GM12878 (cell line): ENCODE measurements at regions not wholly inside any gene's neighbourhood (a gene's known extent, or its start where the extent isn't known, plus 50 kb on each side); places are given as distances from the start of the nearest gene placed in this dataset.

ENCODE experiments used
- ATAC-seq: fragments of 200-7000 bp; cut with Tn5 transposase; 3 replicates; pipeline ENCODE4 v1.9.1; 2020; ENCODE audit warnings: mild to moderate bottlenecking, moderate library complexity
- BruUV-seq: library from RNA; stranded (reverse); fragments of 400-500 nt; replicated peaks from 2 replicates; lab custom pipeline; 2021; lab: Mats Ljungman, UMichigan
- CTCF ChIA-PET: fragments of 300-600 bp; sonication (Branson Sonifier 250); formaldehyde crosslinking; extraction: SDS; loops from one replicate; lab custom pipeline; 2021; ENCODE audit warnings: inconsistent platforms; lab: Yijun Ruan, JAX
- POLR2A ChIA-PET: fragments of 350-600 bp; formaldehyde crosslinking; extraction: SDS; loops from one replicate; lab custom pipeline; 2021; ENCODE audit warnings: inconsistent platforms; lab: Charles Lee
- RAD21 ChIA-PET: fragments of 300-600 bp; sonication (Branson Sonifier 250); formaldehyde crosslinking; loops from one replicate; lab custom pipeline; 2023; ENCODE audit warnings: antibody characterized with exemption; ENCODE audit not compliant: unreplicated experiment; lab: Charles Lee
- SMC1A ChIA-PET: fragments of 300-600 bp; sonication (Branson Sonifier 250); formaldehyde crosslinking; loops from one replicate; lab custom pipeline; 2023; ENCODE audit not compliant: unreplicated experiment, uncharacterized antibody; lab: Charles Lee
- DNase-seq: peaks from one replicate; pipeline ENCODE4 v3.0.0-alpha.2; 2011; ENCODE audit warnings: low read depth, low spot score
- FAIRE-seq: peaks from 3 replicates; lab custom pipeline; 2011; peaks lifted over from hg19 to GRCh38; lab: Jason Lieb, UNC
- H2AFZ ChIP-seq: 2 replicates; pipeline ENCODE4 v1.6.0; 2011; ENCODE audit warnings: low read depth, low read length, control low read depth; ENCODE audit not compliant: control insufficient read depth
- H3K27ac ChIP-seq: 2 replicates; pipeline ENCODE4 v1.5.1; 2011; ENCODE audit warnings: control low read depth; ENCODE audit not compliant: control insufficient read depth, insufficient read depth
- H3K27me3 ChIP-seq, 2 experiments: replicated peaks in 1 of 2; 2 replicates each; pipeline versions ENCODE4 v1.6.0 to v1.6.1; 2011; ENCODE audit warnings: low read length in 1 of 2; ENCODE audit not compliant: control insufficient read depth in 2 of 2, insufficient read depth in 2 of 2
- H3K36me3 ChIP-seq, 2 experiments: 2 replicates each; pipeline ENCODE4 v1.5.1; 2011; ENCODE audit warnings: low read length in 1 of 2; ENCODE audit not compliant: control insufficient read depth in 2 of 2, insufficient read depth in 2 of 2
- H3K4me1 ChIP-seq: 2 replicates; pipeline ENCODE4 v1.6.1; 2011; ENCODE audit warnings: mild to moderate bottlenecking, low read length, moderate library complexity, mixed read lengths; ENCODE audit not compliant: control insufficient read depth, insufficient read depth
- H3K4me2 ChIP-seq: 2 replicates; pipeline ENCODE4 v1.6.0; 2011; ENCODE audit warnings: control low read depth; ENCODE audit not compliant: control insufficient read depth, insufficient read depth
- H3K4me3 ChIP-seq: fragments of 200-600 bp; sonication (generic); 2 replicates; pipeline ENCODE4 v1.5.1; 2016
- H3K79me2 ChIP-seq: 2 replicates; pipeline ENCODE4 v1.6.0; 2011; ENCODE audit warnings: low read length; ENCODE audit not compliant: control insufficient read depth, insufficient read depth
- H3K9ac ChIP-seq: 2 replicates; pipeline ENCODE4 v1.8.0; 2011; ENCODE audit warnings: low read length, control low read depth, mixed read lengths; ENCODE audit not compliant: control insufficient read depth, insufficient read depth
- H3K9me3 ChIP-seq: replicated peaks from 3 replicates; pipeline ENCODE4 v1.5.1; 2011; ENCODE audit warnings: mild to moderate bottlenecking, low read length; ENCODE audit not compliant: control insufficient read depth, insufficient read depth
- H4K20me1 ChIP-seq: 2 replicates; pipeline ENCODE4 v1.6.0; 2011; ENCODE audit not compliant: control insufficient read depth, insufficient read depth
- ATF2 ChIP-seq: IDR thresholded peaks from 2 replicates; pipeline ENCODE4 v1.6.1; 2012; ENCODE audit warnings: low read length, inconsistent platforms
- ATF3 ChIP-seq: IDR thresholded peaks from 2 replicates; pipeline ENCODE4 v1.6.1; 2011; ENCODE audit warnings: low read depth, mild to moderate bottlenecking, low read length, moderate library complexity, borderline replicate concordance; ENCODE audit errors: extremely low read depth
- BRCA1 ChIP-seq: IDR thresholded peaks from 2 replicates; pipeline ENCODE4 v1.6.1; 2011; ENCODE audit warnings: low read depth, low read length, improper control_type of control experiment
- CHD2 ChIP-seq: IDR thresholded peaks from 2 replicates; pipeline ENCODE4 v1.6.1; 2011; ENCODE audit warnings: low read depth, low read length, improper control_type of control experiment, borderline replicate concordance
- E2F4 ChIP-seq: IDR thresholded peaks from 2 replicates; pipeline ENCODE4 v1.6.1; 2012; ENCODE audit warnings: low read depth, low read length, improper control_type of control experiment
- ETV6 ChIP-seq, 2 experiments: fragments of 450-650 bp in 1 of 2; IDR thresholded peaks in 1 of 2; conservative IDR thresholded peaks in 1 of 2; 2 replicates each; pipeline ENCODE4 v1.6.1; 2014; ENCODE audit warnings: antibody characterized with exemption in 1 of 2, borderline replicate concordance in 1 of 2, low read depth in 1 of 2, mild to moderate bottlenecking in 1 of 2, moderate library complexity in 1 of 2
- HDGF ChIP-seq: fragments of 450-650 bp; IDR thresholded peaks from 2 replicates; pipeline ENCODE4 v1.6.1; 2016; ENCODE audit warnings: antibody characterized with exemption
- IKZF2 ChIP-seq, 2 experiments: fragments of 450-650 bp; IDR thresholded peaks; 2 replicates each; pipeline ENCODE4 v1.6.1; 2017; ENCODE audit warnings: mild to moderate bottlenecking in 2 of 2, moderate library complexity in 2 of 2
- MTA3 ChIP-seq: IDR thresholded peaks from 2 replicates; pipeline ENCODE4 v1.6.1; 2012; ENCODE audit warnings: low read length, inconsistent platforms, borderline replicate concordance
- NFIC ChIP-seq: IDR thresholded peaks from 2 replicates; pipeline ENCODE4 v1.6.1; 2012; ENCODE audit warnings: low read depth, mild to moderate bottlenecking, inconsistent platforms, low read length, moderate library complexity
- TARDBP ChIP-seq: IDR thresholded peaks from 2 replicates; pipeline ENCODE4 v1.6.1; 2016; ENCODE audit warnings: borderline replicate concordance
- TCF7 ChIP-seq: IDR thresholded peaks from 2 replicates; pipeline ENCODE4 v1.6.1; 2014; ENCODE audit warnings: antibody characterized with exemption, borderline replicate concordance
- ZSCAN29 ChIP-seq: fragments of 450-650 bp; IDR thresholded peaks from 2 replicates; pipeline ENCODE4 v1.6.1; 2017; ENCODE audit warnings: mild to moderate bottlenecking, moderate library complexity
- WGBS: methylation state at CpG from one replicate; pipeline ENCODE4 v1.1.6; 2016; ENCODE audit warnings: low lambda C conversion rate; ENCODE audit not compliant: insufficient replicate concordance, insufficient coverage; ENCODE audit errors: missing lambda C conversion rate; 5-methylcytosine and 5-hydroxymethylcytosine counted together
- in situ Hi-C: fragments of 300-500 bp; cut with MboI; formaldehyde crosslinking; loops from 9 replicates; pipeline ENCODE4 v1.14.3; 2018; ENCODE audit warnings: mixed read lengths
- intact Hi-C: fragments of 100-400 bp; cut with micrococcal nuclease; formaldehyde crosslinking; loops from one replicate; pipeline ENCODE4 v1.14.2; 2022; ENCODE audit not compliant: unreplicated experiment

GRCh38 chr2:10191554-10191953, 69.0 kb downstream of the RRM2 start (continued):
- TF ChIP-seq ETV6 (conservative IDR thresholded peaks at IDR 0.05 in 1 of 2, IDR thresholded peaks at IDR 0.05 in 1 of 2; ENCODE audit: borderline replicate concordance in 1 of 2, low read depth in 1 of 2) (no peak), TCF7 (no peak), E2F4 (no peak), MTA3 (no peak), ATF3 (no peak)

GRCh38 chr2:10192392-10193015, 70.0 kb downstream of the RRM2 start:
- H3K27ac ChIP-seq: no peak overlapping the region
- peaks cover 0 to 11% of the 10 kb centered on the region in 2 experiments; a peak in 2 of 4 replicates for H3K36me3 ChIP-seq
- FAIRE-seq: no peak
- no peaks in the 10 kb centered on the region for H3K4me1 ChIP-seq
- ATAC-seq: no peak
- in situ Hi-C loops (no loop called here), intact Hi-C loops (no loop called here)
- H3K4me3 ChIP-seq: no peak overlapping the region
- ChIA-PET RAD21 (no interaction called here), POLR2A (no interaction called here), CTCF (interaction anchor here (1.4 kb wide), 1 partner anchor 217 kb away, joined by 3 read pairs; no protein-coding TSS in a partner anchor), SMC1A (no interaction called here)
- H3K79me2 ChIP-seq: no peaks in the 10 kb centered on the region
- 61% methylated on average over 10 of the region's 10 CpGs for WGBS
- H3K4me2 ChIP-seq: no peak overlapping the region
- no peak overlapping the region for H3K9ac ChIP-seq
- H3K27me3 ChIP-seq: no peaks in the 10 kb centered on the region
- H2AFZ ChIP-seq: no peak overlapping the region
- TF ChIP-seq BRCA1: no peak
- TF ChIP-seq ZSCAN29: no peak
- no peak for TF ChIP-seq IKZF2 (IDR thresholded peaks at IDR 0.05)
- TF ChIP-seq CHD2: no peak
- no peak for TF ChIP-seq TARDBP
- no peak for TF ChIP-seq ATF2
- TF ChIP-seq NFIC: no peak
- TF ChIP-seq HDGF: no peak
- H3K9me3 ChIP-seq: no peaks in the 10 kb centered on the region
- no TSS peak for BruUV-seq
- H4K20me1 ChIP-seq: no peaks in the 10 kb centered on the region
- no peak for DNase-seq
